Activated T-helper 2 cell treated with anti-CD3 and anti-CD28 coated beads, Interferon-gamma antibody, Interleukin-2, Interleukin-4, amounts not matched to agents 10 μg/mL and 5 μg/mL and 100 μg/mL, durations not matched to agents 14 hours and 24 hours and 36 hours (primary cell): ENCODE measurements at regions not wholly inside any gene's neighbourhood (a gene's known extent, or its start where the extent isn't known, plus 50 kb on each side); places are given as distances from the start of the nearest gene placed in this dataset.

Experiments used
- DNase-seq: peaks from one replicate; pipeline ENCODE4 v3.0.0; 2021; ENCODE audit warnings: low spot score
- H3K27ac Mint-ChIP-seq: one replicate; pipeline ENCODE4 v1.8.0; 2021; ENCODE audit warnings: mixed read lengths
- H3K27me3 Mint-ChIP-seq: one replicate; pipeline ENCODE4 v1.8.0; 2021; ENCODE audit warnings: low read depth, mixed read lengths
- H3K36me3 Mint-ChIP-seq: one replicate; pipeline ENCODE4 v1.8.0; 2021; ENCODE audit warnings: low read depth, mixed read lengths
- H3K4me1 Mint-ChIP-seq: one replicate; pipeline ENCODE4 v1.8.0; 2021; ENCODE audit warnings: low read depth, mixed read lengths
- H3K4me3 Mint-ChIP-seq: one replicate; pipeline ENCODE4 v1.8.0; 2021; ENCODE audit warnings: low read depth, mild to moderate bottlenecking, moderate library complexity, mixed read lengths
- H3K9me3 Mint-ChIP-seq: one replicate; pipeline ENCODE4 v1.8.0; 2021; ENCODE audit warnings: mixed read lengths
- intact Hi-C: fragments of 100-400 bp; cut with micrococcal nuclease; formaldehyde crosslinking; loops from one replicate; pipeline ENCODE4 v1.15.1; 2023

DNA sequence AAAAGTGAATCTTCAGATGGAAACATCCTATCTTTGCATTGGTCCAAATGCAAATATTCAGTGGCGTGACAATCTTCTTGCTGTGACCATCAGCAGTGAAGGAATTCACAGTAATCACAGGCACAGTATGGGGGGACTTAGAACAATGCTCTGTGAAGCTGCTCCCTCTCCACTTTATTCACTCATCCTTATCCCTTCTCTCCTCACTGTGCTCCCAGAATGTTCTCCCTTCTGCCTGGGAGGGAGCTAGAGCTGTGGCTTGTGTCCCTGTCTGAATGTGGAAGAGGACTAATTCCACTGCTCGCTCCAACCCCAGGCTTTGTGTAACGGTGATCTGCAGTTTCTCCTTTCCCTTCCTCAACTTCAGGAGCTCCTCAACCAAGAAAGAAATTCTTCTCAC is 243.7 kb downstream of the ALDH8A1 start:
- H3K9me3 Mint-ChIP-seq = no peaks in the 10 kb centered on the region
- no peaks in the 10 kb centered on the region for H3K4me1 Mint-ChIP-seq
- intact Hi-C loops = no loop called here
- H3K4me3 Mint-ChIP-seq = no peak overlapping the region
- H3K27me3 Mint-ChIP-seq = peaks cover 31% of the 10 kb centered on the region
- no peak for DNase-seq
- no peak overlapping the region for H3K27ac Mint-ChIP-seq
- no peaks in the 10 kb centered on the region for H3K36me3 Mint-ChIP-seq

DNA sequence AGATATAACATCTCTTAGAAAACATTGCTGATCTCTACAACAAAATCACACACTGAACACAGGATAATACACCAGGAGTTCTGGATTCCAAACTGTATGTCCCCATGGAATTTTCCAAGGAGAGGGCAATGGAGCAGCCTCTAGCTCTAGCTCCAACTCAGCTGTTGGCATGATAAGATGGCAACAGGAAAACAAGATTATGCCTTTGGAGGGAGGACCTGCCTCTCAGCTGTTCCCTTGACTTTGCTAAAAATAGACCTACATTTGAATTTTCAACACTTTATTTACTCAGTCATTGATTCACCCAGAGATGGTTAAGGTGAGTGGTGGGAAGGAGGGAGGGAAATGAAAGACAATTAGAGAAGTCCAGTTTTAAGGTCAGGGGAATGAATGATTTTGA is 246.7 kb downstream of the ALDH8A1 start:
- DNase-seq = no peak
- Mint-ChIP-seq H3K9me3 (no peaks in the 10 kb centered on the region), H3K27me3 (peaks cover 22% of the 10 kb centered on the region), H3K4me3 (no peak overlapping the region), H3K27ac (no peak overlapping the region), H3K36me3 (no peaks in the 10 kb centered on the region), H3K4me1 (no peaks in the 10 kb centered on the region)
- intact Hi-C loops = no loop called here

DNA sequence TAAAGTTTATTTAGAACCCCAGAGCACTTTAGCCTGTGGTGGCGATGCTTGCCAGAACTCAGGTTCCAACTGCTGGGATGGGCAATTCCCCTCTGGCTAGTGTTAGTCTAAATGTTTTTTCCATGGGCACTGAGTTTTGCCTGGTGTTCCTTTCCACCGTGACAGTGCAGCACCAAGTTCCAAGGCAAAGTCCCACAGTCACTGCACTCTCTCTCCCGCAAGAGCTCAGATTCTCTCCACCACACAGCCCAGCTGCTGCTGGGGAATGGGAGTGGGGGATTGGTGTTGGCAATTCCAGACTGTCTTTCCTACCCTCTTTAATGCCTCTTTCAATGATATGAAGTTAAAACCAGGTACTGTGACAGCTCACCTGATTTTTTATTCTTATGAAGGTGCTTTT is 247.6 kb downstream of the ALDH8A1 start:
- H3K4me3 Mint-ChIP-seq = no peak overlapping the region
- H3K27me3 Mint-ChIP-seq = peaks cover 17% of the 10 kb centered on the region
- no peak for DNase-seq
- H3K36me3 Mint-ChIP-seq = no peaks in the 10 kb centered on the region
- intact Hi-C loops = no loop called here
- no peak overlapping the region for H3K27ac Mint-ChIP-seq
- no peaks in the 10 kb centered on the region for H3K9me3 Mint-ChIP-seq
- no peaks in the 10 kb centered on the region for H3K4me1 Mint-ChIP-seq

DNA sequence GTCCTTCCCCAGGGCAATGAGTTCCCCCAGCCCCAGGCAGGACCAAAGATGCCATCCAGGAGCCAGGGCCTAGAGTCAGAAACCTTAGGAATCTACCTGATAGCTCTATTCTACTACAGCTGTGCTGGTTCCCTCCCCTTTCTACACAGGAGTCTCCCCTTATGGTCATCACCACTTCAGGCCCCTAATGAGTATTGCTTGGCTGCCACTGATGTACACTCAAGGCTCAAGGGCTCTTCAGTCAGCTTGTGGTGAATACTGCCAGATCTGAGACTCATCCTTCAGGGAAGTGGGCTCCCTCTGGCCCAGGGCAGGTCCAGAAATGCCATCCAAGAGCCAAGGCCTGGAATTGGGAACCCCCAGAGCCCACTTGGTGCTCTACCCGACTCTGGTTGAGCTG is 248.6 kb downstream of the ALDH8A1 start:
- Mint-ChIP-seq H3K4me3 (no peak overlapping the region), H3K27me3 (peaks cover 14% of the 10 kb centered on the region), H3K4me1 (no peaks in the 10 kb centered on the region), H3K36me3 (no peaks in the 10 kb centered on the region), H3K9me3 (no peaks in the 10 kb centered on the region), H3K27ac (no peak overlapping the region)
- intact Hi-C loops = no loop called here
- DNase-seq = no peak

DNA sequence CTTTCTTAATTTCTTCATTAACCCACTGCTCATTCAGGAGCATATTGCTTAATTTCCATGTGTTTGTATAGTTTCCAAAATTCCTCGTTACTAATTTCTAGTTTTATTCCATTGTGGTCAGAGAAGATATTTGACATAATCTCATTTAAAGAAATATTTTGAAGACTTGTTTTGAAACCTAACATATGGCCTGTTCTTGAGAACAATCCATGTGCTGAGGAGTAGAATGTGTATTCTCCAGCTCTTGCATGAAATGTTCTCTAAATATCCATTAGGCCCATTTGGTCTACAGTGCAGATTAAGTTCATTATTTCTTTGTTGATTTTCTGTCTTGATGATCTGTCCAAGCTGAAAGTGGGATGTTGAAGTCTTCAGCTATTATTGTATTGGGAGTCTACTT is 251.7 kb downstream of the ALDH8A1 start:
- Mint-ChIP-seq H3K27me3 (peaks cover 21% of the 10 kb centered on the region), H3K36me3 (no peaks in the 10 kb centered on the region)
- intact Hi-C loops = no loop called here

DNA sequence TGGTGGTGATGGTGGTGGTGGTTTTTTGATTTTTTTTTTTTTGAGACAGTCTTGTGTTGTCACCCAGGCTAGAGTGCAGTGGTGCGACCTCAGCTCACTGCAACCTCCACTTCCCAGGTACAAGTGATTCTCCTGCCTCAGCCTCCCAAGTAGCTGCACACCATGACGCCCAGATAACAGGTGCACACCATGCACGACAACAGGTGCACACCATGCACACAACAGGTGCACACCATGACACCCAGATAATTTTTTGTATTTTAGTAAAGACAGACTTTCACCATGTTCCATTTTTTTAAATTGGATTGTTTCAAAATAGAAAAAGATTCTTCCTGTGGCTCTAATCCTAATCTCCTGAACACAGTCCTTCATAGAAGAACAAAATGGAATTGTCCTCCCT is 257.9 kb downstream of the ALDH8A1 start:
- H3K4me1 Mint-ChIP-seq = no peaks in the 10 kb centered on the region
- H3K27me3 Mint-ChIP-seq = peaks cover 41% of the 10 kb centered on the region
- no peaks in the 10 kb centered on the region for H3K36me3 Mint-ChIP-seq
- H3K27ac Mint-ChIP-seq = no peak overlapping the region
- no peak for DNase-seq
- intact Hi-C loops = no loop called here
- no peak overlapping the region for H3K4me3 Mint-ChIP-seq
- no peaks in the 10 kb centered on the region for H3K9me3 Mint-ChIP-seq

More for the DNA sequence above, 251.7 kb downstream of the ALDH8A1 start:
- H3K27ac Mint-ChIP-seq = no peak overlapping the region
- no peak overlapping the region for H3K4me3 Mint-ChIP-seq
- H3K9me3 Mint-ChIP-seq = no peaks in the 10 kb centered on the region
- no peaks in the 10 kb centered on the region for H3K4me1 Mint-ChIP-seq
- DNase-seq = no peak

DNA sequence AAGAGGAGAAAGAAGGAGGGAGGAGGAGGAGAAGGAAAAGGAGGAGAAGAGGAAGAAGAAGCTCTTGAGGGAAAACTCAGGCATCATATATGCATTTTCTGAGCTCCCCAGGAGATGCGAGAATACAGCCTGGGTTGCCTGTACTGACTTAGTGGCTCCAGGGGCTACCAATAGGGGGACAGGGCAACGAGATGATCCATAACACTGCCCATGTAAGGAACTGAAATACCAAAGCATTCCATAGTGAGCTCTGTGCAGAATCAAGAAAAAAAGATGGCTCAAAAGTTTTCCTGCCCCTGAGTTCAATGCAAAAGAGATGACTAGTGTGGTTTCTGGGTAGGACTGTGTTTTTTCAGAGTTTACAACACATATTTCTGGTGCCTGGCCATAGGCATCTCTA is 258.7 kb downstream of the ALDH8A1 start:
- H3K27ac Mint-ChIP-seq = no peak overlapping the region
- H3K27me3 Mint-ChIP-seq = peaks cover 41% of the 10 kb centered on the region
- no peak overlapping the region for H3K4me3 Mint-ChIP-seq
- no peak for DNase-seq
- no peaks in the 10 kb centered on the region for H3K36me3 Mint-ChIP-seq
- intact Hi-C loops = no loop called here
- no peaks in the 10 kb centered on the region for H3K4me1 Mint-ChIP-seq
- H3K9me3 Mint-ChIP-seq = no peaks in the 10 kb centered on the region

DNA sequence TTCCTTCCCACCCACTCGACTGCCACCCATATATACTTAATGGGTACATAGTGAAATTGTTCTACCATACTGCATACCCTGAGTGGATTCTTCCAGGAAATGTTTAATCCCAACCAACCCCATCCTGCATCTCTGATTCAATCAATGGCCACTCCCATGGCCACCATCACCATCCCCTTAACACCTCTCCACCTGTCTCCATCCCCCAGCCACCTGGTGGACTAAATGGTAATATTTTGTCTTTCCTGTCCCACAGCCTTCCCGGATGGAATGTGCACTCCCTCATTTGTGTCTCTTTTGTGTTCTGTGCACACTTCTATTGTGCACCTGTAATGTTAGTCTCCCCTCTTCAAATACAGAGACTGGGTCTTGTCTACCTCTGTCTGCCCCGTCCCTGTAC is 259.9 kb downstream of the ALDH8A1 start:
- no peak overlapping the region for H3K27ac Mint-ChIP-seq

DNA sequence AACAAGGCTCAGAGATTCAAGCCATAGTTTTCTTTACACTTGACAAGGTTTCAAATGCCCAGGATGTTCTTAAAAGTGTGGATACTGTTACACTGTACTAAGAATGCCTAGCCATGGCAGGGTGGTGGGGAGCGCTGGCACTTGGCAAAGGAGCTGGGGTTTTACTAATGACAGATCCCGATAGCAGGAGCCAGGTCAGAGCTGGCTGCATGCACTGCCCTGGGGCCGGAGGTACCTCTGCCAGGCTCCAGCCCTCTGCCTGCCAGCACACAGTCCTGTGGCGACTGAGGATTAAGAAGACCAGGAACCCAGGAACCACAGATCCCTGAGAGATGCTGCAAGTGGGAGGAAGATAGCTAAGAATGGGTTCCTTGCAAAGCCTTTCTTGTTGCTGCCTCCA is 260.3 kb downstream of the ALDH8A1 start:
- Mint-ChIP-seq H3K4me3 (no peak overlapping the region), H3K27ac (no peak overlapping the region), H3K4me1 (no peaks in the 10 kb centered on the region), H3K27me3 (peaks cover 39% of the 10 kb centered on the region), H3K9me3 (no peaks in the 10 kb centered on the region), H3K36me3 (no peaks in the 10 kb centered on the region)
- DNase-seq = no peak
- intact Hi-C loops = no loop called here

More for the DNA sequence above, 259.9 kb downstream of the ALDH8A1 start:
- no peaks in the 10 kb centered on the region for H3K9me3 Mint-ChIP-seq
- no peaks in the 10 kb centered on the region for H3K4me1 Mint-ChIP-seq
- H3K36me3 Mint-ChIP-seq = no peaks in the 10 kb centered on the region
- H3K4me3 Mint-ChIP-seq = no peak overlapping the region
- intact Hi-C loops = no loop called here
- peaks cover 40% of the 10 kb centered on the region for H3K27me3 Mint-ChIP-seq
- no peak for DNase-seq

DNA sequence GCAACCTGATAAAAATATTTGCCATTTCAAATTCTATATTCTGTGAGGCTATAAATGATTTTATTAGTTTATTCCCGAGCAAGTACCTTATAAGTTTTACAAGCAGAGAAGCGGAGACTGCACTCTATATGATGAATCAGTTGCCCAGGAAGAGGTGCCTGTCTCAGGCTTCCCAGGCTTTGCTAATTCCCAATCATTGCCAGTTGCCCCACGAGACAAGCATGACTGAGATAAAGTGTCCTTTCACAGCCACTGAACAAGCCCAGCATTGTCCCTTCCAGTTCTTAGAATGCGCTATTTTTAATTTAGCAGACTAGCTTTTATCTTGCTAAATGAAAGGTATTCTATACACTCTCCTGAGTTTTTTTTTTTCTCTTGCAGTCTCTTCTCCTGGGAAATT is 260.7 kb downstream of the ALDH8A1 start:
- H3K4me3 Mint-ChIP-seq = no peak overlapping the region
- no peak overlapping the region for H3K27ac Mint-ChIP-seq
- H3K27me3 Mint-ChIP-seq = peaks cover 38% of the 10 kb centered on the region
- H3K4me1 Mint-ChIP-seq = no peaks in the 10 kb centered on the region
- intact Hi-C loops = no loop called here
- H3K36me3 Mint-ChIP-seq = no peaks in the 10 kb centered on the region
- no peak for DNase-seq
- no peaks in the 10 kb centered on the region for H3K9me3 Mint-ChIP-seq

DNA sequence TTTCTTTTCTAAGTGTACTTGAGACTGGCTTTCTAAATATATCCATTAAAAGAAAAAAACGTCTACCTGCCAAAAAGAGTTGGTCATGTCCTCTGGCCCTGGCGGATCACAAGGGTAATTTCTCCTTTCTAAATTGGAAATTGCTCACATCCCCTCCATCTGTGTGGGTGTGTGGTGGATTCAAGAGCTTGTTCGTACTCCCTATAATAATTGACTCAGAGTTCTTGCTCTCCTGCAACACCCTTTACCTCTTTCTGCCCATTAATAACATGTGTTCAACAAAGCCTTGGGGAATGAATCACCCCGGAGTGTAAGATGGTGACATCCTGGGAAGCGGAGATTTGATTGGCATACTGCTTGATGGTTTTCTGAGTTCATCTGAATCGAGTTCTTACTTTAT is 263.8 kb downstream of the ALDH8A1 start:
- Mint-ChIP-seq H3K9me3 (no peaks in the 10 kb centered on the region), H3K27me3 (peaks cover 23% of the 10 kb centered on the region), H3K4me3 (no peak overlapping the region), H3K4me1 (no peaks in the 10 kb centered on the region), H3K36me3 (no peaks in the 10 kb centered on the region), H3K27ac (no peak overlapping the region)
- DNase-seq = no peak
- intact Hi-C loops = no loop called here

DNA sequence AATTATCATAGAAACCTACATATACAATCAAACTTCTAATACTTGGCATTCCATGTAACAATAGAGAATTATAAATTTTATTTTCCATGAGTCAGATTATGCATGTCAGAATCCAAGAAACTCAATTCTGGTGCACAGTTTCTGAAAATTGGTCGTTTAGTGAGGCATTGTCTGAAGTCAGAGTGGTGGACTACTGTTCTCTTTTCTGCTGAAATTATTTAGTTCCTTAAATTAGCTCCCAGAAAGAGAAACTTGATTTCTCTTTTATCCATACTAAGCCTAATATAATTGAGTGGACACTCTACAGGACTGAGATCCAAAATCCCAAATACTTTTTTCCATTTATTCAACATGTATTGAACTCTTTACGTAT is 265.5 kb downstream of the ALDH8A1 start:
- intact Hi-C loops = no loop called here
- Mint-ChIP-seq H3K27me3 (peaks cover 15% of the 10 kb centered on the region), H3K36me3 (no peaks in the 10 kb centered on the region), H3K9me3 (no peaks in the 10 kb centered on the region), H3K4me1 (peaks cover 3% of the 10 kb centered on the region), H3K4me3 (no peak overlapping the region), H3K27ac (no peak overlapping the region)
- no peak for DNase-seq

DNA sequence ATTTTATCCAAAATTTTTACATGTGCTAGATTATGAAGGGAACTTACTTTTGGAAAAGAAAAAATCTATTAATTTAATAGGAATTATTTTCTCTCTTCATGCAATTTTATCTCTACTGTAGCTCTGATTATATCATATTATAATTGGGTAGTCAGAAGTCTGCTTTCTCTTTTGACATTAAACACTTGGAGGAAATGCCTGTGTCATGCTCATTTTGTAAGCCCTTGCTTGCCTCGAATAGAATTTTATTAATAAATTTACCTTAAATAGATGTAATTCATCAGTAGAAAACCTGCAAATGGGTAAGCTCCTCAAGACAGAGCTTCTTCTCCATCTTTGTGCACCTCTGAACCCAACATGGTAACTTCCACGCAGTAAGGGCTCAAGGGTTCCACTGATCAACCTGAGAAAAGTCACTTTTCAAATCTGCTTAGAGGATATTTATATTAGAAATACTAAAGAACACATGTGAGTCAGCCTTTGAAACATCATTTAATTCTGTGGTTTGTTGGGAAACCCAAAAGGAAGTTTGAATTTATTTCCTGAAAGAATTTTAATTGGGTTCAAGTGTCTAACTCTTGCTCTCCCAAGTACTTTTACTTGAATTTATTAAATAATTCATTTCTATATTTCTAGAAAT is 266.0 kb downstream of the ALDH8A1 start:
- Mint-ChIP-seq H3K27me3 (peaks cover 11% of the 10 kb centered on the region), H3K9me3 (no peaks in the 10 kb centered on the region), H3K36me3 (no peaks in the 10 kb centered on the region), H3K4me1 (peaks cover 3% of the 10 kb centered on the region), H3K4me3 (no peak overlapping the region), H3K27ac (no peak overlapping the region)
- intact Hi-C loops = no loop called here
- DNase-seq = no peak

DNA sequence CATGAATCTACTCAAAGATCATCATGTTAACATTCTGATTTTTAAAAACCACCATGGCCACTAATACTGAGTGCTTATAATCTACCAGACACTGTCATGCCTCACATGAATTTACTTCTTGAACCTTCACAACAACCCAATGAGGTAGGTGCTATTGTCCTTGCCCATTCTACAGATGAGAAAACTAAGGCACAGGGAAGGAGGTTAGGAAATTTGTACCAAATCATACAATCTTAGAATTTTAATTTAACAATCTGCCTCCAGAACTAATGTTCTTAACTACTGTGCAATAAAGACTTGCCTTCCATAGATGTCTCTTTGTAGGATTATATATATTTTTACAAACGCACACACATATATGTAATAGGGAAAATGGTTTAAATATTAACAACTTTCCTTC is 269.5 kb downstream of the ALDH8A1 start:
- no peaks in the 10 kb centered on the region for H3K36me3 Mint-ChIP-seq
- no peaks in the 10 kb centered on the region for H3K9me3 Mint-ChIP-seq
- no peak overlapping the region for H3K27ac Mint-ChIP-seq
- H3K27me3 Mint-ChIP-seq = peaks cover 4% of the 10 kb centered on the region
- intact Hi-C loops = no loop called here
- no peak overlapping the region for H3K4me3 Mint-ChIP-seq
- peaks cover 3% of the 10 kb centered on the region for H3K4me1 Mint-ChIP-seq
- no peak for DNase-seq
